ENCODE measurements at regions not wholly inside any gene's neighbourhood (a gene's known extent, or its start where the extent isn't known, plus 50 kb on each side); places are given as distances from the start of the nearest gene placed in this dataset.

GRCh38 chr13:44778761-44779484 lies 202.8 kb upstream of the TSC22D1 start:
- TF ChIP-seq EZH2 (IDR thresholded peaks at IDR 0.05; ENCODE audit: borderline replicate concordance, low read length) (no peak), CTCF (IDR thresholded peaks at IDR 0.05; ENCODE audit: low read length) (no peak)

Data from OCI-LY1 (cell line).